ELF-1 (cell line): ENCODE measurements at regions not wholly inside any gene's neighbourhood (a gene's known extent, or its start where the extent isn't known, plus 50 kb on each side); places are given as distances from the start of the nearest gene placed in this dataset.
"Not testable (repeated sequence)": the region's sequence is repeated elsewhere in the genome, so short reads cannot be mapped to it uniquely, and the experiment has no call there.

Experiments used
- DNase-seq: peaks from one replicate; pipeline ENCODE4 v3.0.0-alpha.2; 2016; ENCODE audit warnings: low read depth, low spot score

GRCh38 chr18:14961991-14962390 lies 214.0 kb downstream of the ANKRD30B start:
- DNase-seq = no peak

- DNase-seq = no peak
Observed at GRCh38 chr18:14962626-14963025, 214.7 kb downstream of the ANKRD30B start.

GRCh38 chr18:14963246-14963645 lies 215.3 kb downstream of the ANKRD30B start:
- DNase-seq = no peak

GRCh38 chr18:14964002-14964401 lies 216.0 kb downstream of the ANKRD30B start:
- no peak for DNase-seq

GRCh38 chr18:14964406-14964805 lies 216.4 kb downstream of the ANKRD30B start:
- no peak for DNase-seq

GRCh38 chr18:14964976-14965375 lies 217.0 kb downstream of the ANKRD30B start:
- not testable (repeated sequence) for DNase-seq

- DNase-seq = no peak
Observed at GRCh38 chr18:14965553-14965952, 217.6 kb downstream of the ANKRD30B start.

GRCh38 chr18:14967246-14967645 lies 219.3 kb downstream of the ANKRD30B start:
- not testable (repeated sequence) for DNase-seq

GRCh38 chr18:14969500-14969899 lies 221.5 kb downstream of the ANKRD30B start:
- DNase-seq = no peak

GRCh38 chr18:14970027-14970426 lies 222.1 kb downstream of the ANKRD30B start:
- DNase-seq = no peak

GRCh38 chr18:14971461-14972185 lies 223.7 kb downstream of the ANKRD30B start:
- DNase-seq = no peak

- not testable (repeated sequence) for DNase-seq
Observed at GRCh38 chr18:14973421-14973820, 225.4 kb downstream of the ANKRD30B start.

- DNase-seq = no peak
Observed at GRCh38 chr18:14974088-14974487, 226.1 kb downstream of the ANKRD30B start.

- no peak for DNase-seq
Observed at GRCh38 chr18:14974576-14974975, 226.6 kb downstream of the ANKRD30B start.

- DNase-seq = no peak
Observed at GRCh38 chr18:14975431-14975830, 227.5 kb downstream of the ANKRD30B start.

GRCh38 chr18:14976736-14977430 lies 228.9 kb downstream of the ANKRD30B start:
- peak; percentile 61 for DNase-seq

- DNase-seq = no peak
Observed at GRCh38 chr18:14978191-14978590, 230.2 kb downstream of the ANKRD30B start.

- DNase-seq = peak; percentile 80
Observed at GRCh38 chr18:14978962-14979535, 231.1 kb downstream of the ANKRD30B start.

- no peak for DNase-seq
Observed at GRCh38 chr18:14979875-14980274, 231.9 kb downstream of the ANKRD30B start.

- not testable (repeated sequence) for DNase-seq
Observed at GRCh38 chr18:14984531-14984930, 236.6 kb downstream of the ANKRD30B start.

GRCh38 chr18:14985291-14986013 lies 237.5 kb downstream of the ANKRD30B start:
- DNase-seq = not testable (repeated sequence)

GRCh38 chr18:14987377-14987776 lies 239.4 kb downstream of the ANKRD30B start:
- not testable (repeated sequence) for DNase-seq
